Transverse colon (tissue), 4 donors: ENCODE measurements at regions not wholly inside any gene's neighbourhood (a gene's known extent, or its start where the extent isn't known, plus 50 kb on each side); places are given as distances from the start of the nearest gene placed in this dataset.

Experiments used
- CTCF ChIP-seq, 5 experiments: fragments of 200-600 bp in 3 of 5; fragments of 450-650 bp in 2 of 5; sonication (generic) in 3 of 5; IDR thresholded peaks; 1 replicate in 2 of 5; 2 replicates in 3 of 5; pipeline ENCODE4 v1.5.1; 2016 to 2017; ENCODE audit warnings: antibody characterized with exemption in 5 of 5, inconsistent platforms in 3 of 5, mild to moderate bottlenecking in 2 of 5, moderate library complexity in 1 of 5
- POLR2A ChIP-seq: fragments of 450-650 bp; IDR thresholded peaks from one replicate; pipeline ENCODE4 v1.6.1; 2016; ENCODE audit warnings: antibody characterized with exemption, mild to moderate bottlenecking, moderate library complexity
- POLR2AphosphoS5 ChIP-seq, 3 donors: sonication (generic); formaldehyde crosslinking; IDR thresholded peaks; one replicate each; pipeline ENCODE4 v1.6.1; 2016; ENCODE audit warnings: antibody characterized with exemption in 3 of 3

DNA sequence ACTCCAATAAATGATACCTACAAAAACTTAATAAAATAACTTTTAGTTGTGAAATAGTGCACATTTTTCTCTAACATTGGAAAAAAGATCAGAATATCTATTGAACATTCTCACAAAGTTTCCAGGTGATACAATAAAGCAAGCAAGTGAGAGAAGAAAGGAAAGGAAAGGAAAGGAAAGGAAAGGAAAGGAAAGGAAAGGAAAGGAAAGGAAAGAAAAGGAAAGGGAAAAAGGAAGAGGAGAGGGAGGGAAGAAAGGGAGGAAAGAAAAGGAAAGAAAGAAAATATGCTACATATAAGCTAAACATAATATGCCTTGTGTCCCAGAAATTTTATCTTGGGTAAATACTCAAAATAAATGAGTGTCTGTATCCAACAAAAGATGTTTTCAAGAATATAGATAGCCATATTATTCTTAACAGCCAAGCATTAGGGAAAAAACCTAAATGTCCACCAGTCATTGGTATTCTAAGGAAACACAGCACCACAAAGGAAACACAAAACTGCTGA, 510.2 kb upstream of the ZWINT start:
- no peak for TF ChIP-seq CTCF (IDR thresholded peaks at IDR 0.05)
- no peak for TF ChIP-seq POLR2A
- no peak for TF ChIP-seq POLR2AphosphoS5 (IDR thresholded peaks at IDR 0.05)
